ENCODE measurements at regions not wholly inside any gene's neighbourhood (a gene's known extent, or its start where the extent isn't known, plus 50 kb on each side); places are given as distances from the start of the nearest gene placed in this dataset.

GRCh38 chr20:58146081-58146745, 82.2 kb downstream of the ANKRD60 start:
- Histone ChIP-seq H3F3A (replicated peaks; ENCODE audit: low read depth) (no peaks in the 10 kb centered on the region), H3K4me1 (ENCODE audit: insufficient read depth) (no peaks in the 10 kb centered on the region), H3K9me2 (ENCODE audit: insufficient read depth) (no peaks in the 10 kb centered on the region), H3K36me3 (ENCODE audit: insufficient read depth) (no peaks in the 10 kb centered on the region), H4K20me1 (replicated peaks; ENCODE audit: insufficient read depth) (no peaks in the 10 kb centered on the region), H2AFZ (no peak overlapping the region), H3K79me2 (replicated peaks; ENCODE audit: insufficient read depth) (no peaks in the 10 kb centered on the region), H3K27me3 (ENCODE audit: insufficient read depth) (peaks cover 6% of the 10 kb centered on the region; the same call in 1 of the 2 replicates), H3K27ac (ENCODE audit: low read depth) (no peak overlapping the region), H3K4me2 (no peak overlapping the region), H3K4me3 (no peak overlapping the region)
- H3K27me3 Mint-ChIP-seq (ENCODE audit: insufficient read depth, low read depth, poor library complexity): peaks cover 13% of the 10 kb centered on the region
- H3K4me1 Mint-ChIP-seq: peaks cover 12% of the 10 kb centered on the region
- H3K9me3 Mint-ChIP-seq: peaks cover 5% of the 10 kb centered on the region; the same call in 1 of the 3 replicates
- no peak overlapping the region for H3K27ac Mint-ChIP-seq
- DNase-seq (ENCODE audit: low spot score) (no peak), ATAC-seq (no peak)
- H3K4me3 Mint-ChIP-seq: no peak overlapping the region
- no peaks in the 10 kb centered on the region for H3K36me3 Mint-ChIP-seq (ENCODE audit: low read depth)
- TF ChIP-seq ZNF462 (CRISPR knock-in tag; IDR thresholded peaks at IDR 0.05) (no peak), ZNF331 (CRISPR knock-in tag; IDR thresholded peaks at IDR 0.05; ENCODE audit: low read depth) (no peak)

GRCh38 chr20:58145506-58146080, 82.9 kb downstream of the ANKRD60 start:
- peaks cover 10% of the 10 kb centered on the region for H3K4me1 Mint-ChIP-seq
- H3K27me3 Mint-ChIP-seq (ENCODE audit: insufficient read depth, low read depth, poor library complexity): peaks cover 7% of the 10 kb centered on the region
- Histone ChIP-seq H3K27me3 (ENCODE audit: insufficient read depth) (peaks cover 6% of the 10 kb centered on the region; the same call in 1 of the 2 replicates), H3K4me3 (no peak overlapping the region), H3K4me2 (no peak overlapping the region), H3K9me2 (ENCODE audit: insufficient read depth) (no peaks in the 10 kb centered on the region), H3K4me1 (ENCODE audit: insufficient read depth) (no peaks in the 10 kb centered on the region), H4K20me1 (replicated peaks; ENCODE audit: insufficient read depth) (no peaks in the 10 kb centered on the region), H3K27ac (ENCODE audit: low read depth) (no peak overlapping the region), H3F3A (replicated peaks; ENCODE audit: low read depth) (no peaks in the 10 kb centered on the region), H3K79me2 (replicated peaks; ENCODE audit: insufficient read depth) (no peaks in the 10 kb centered on the region), H2AFZ (no peak overlapping the region), H3K36me3 (ENCODE audit: insufficient read depth) (no peaks in the 10 kb centered on the region)
- H3K36me3 Mint-ChIP-seq (ENCODE audit: low read depth): no peaks in the 10 kb centered on the region
- no peak overlapping the region for H3K4me3 Mint-ChIP-seq
- DNase-seq (ENCODE audit: low spot score) (no peak), ATAC-seq (no peak)
- H3K27ac Mint-ChIP-seq: no peak overlapping the region
- peaks cover 5% of the 10 kb centered on the region; the same call in 1 of the 3 replicates for H3K9me3 Mint-ChIP-seq
- TF ChIP-seq JUNB (IDR thresholded peaks at IDR 0.05; ENCODE audit: unreplicated experiment) (no peak), CREB1 (CRISPR knock-in tag; IDR thresholded peaks at IDR 0.05; ENCODE audit: low read depth) (no peak)
